Erythroblast (primary cell): ENCODE measurements at regions not wholly inside any gene's neighbourhood (a gene's known extent, or its start where the extent isn't known, plus 50 kb on each side); places are given as distances from the start of the nearest gene placed in this dataset.

Source experiments
- GATA1 ChIP-seq: IDR thresholded peaks from 2 replicates; pipeline ENCODE4 v1.6.1; 2011; ENCODE audit warnings: low read depth, mild to moderate bottlenecking, control low read depth, low read length, moderate library complexity
- POLR2A ChIP-seq: IDR thresholded peaks from 2 replicates; pipeline ENCODE4 v1.6.1; 2011; ENCODE audit warnings: mild to moderate bottlenecking, low read length

DNA sequence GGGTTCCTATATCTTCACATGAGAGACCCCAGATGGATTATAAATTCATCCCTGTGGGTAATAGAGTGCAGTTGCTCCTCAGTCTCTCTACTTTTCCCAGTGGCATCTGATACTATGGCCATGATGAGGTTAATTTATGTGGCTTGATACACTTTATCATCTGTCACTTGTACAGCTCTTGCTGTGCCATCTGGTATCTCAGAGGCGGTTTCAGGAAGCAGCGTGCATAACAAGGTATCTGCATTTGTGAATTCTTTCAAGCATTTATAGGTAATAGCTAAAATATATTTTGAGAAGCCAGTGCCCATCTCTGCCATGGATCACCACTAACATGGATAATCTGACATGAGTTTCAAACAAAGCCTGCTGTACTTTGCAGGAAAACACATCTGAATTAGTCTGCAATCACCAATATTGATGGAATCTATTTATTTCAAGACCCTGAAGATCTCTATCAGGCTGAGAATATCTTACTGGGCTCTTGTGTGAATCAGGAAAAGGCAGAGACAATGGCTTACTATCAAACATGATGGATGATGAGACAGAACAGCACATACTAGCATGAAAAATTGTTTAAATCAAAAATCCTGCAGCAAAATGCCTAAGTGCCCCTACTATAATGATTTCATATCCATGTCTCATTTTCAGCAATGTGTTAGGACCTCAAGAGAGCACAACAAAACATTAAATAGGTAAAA lies 548.7 kb upstream of the MAP3K7 start:
- TF ChIP-seq POLR2A (no peak), GATA1 (no peak)
